ENCODE measurements at regions not wholly inside any gene's neighbourhood (a gene's known extent, or its start where the extent isn't known, plus 50 kb on each side); places are given as distances from the start of the nearest gene placed in this dataset.

DNA sequence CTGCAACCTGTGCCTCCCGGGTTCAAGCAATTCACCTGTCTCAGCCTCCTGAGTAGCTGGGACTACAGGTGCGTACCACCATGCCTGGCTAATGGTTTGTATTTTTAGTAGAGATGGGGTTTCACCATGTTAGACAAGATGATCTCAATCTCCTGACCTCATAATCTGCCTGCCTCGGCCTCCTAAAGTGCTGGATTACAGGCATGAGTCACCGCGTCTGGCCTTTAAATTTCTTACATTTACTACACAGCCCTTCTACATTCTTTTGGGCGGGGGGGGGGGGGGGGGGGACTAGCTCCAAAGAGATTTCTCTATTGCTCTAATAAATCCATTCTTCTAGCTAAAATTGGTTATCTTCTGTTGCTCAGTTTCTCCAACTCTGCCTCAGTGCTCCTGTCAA is 964.9 kb upstream of the ACVR2A start:
- DNase-seq (ENCODE audit: low read depth): no peak

DNA sequence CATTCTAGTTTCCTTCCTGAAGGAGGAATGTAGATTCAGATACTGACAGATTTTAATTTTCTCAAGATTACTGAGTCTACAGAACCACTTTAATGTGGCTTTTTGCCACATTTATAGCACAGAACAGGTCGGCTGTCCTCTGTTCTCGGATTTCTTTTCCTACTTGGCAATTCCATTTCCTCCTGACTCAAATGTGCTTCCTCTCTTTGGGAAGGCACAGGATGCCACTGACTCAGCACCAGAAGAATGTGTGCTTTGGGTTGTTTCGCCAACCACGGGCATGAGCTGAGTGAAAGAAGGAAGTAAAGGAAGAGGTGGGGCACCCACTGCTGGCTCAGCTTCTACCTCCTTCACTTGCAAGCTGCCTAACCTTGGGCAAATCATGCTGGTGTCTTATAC is 970.6 kb upstream of the ACVR2A start:
- DNase-seq (ENCODE audit: low read depth): no peak

DNA sequence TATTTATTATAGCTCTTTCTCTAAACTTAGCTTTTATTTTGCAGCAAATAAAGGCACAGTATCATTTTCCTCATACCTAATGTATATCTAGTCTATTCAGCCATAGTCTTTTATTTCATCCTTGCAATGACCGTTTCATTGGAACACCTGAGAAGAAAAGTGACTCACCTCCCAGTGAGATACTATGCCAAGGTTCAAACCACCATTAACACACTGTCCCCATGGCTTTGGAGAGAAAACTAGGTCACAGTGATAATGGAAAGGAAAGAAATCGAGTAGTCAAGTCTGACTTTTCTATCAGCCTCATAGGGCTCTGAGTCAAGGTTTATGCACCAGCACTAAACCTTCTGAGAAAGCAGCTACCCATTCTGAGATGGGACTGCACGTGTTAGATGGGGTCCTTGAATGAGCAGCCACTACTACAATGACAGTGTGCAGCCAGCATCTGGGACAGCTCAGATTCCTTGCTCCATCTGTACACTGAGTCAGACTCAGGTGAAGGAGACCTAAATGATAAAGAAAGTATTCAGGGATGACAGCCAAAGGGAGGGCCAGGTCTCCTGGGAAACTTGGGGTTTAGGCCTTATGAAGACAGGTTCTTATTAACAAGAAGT is 971.1 kb upstream of the ACVR2A start:
- DNase-seq (ENCODE audit: low read depth): no peak

DNA sequence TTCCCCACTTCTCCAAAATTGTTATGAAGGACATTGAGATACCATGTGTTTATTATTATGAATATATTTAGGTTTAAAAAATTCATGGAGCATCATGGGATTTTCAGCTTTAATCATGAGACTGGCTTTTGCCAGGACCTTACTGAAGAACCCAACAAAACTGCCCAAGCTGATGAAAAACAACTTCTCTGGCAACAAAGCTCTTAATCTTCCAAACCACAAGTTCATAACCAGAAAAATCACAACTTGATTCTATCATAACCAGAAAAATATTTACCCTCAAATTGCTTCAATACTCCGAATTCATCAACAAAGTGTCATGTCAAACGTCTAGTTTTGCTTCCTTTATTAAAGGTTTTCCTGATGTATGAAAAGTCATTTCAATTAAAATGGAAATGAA is 971.8 kb upstream of the ACVR2A start:
- DNase-seq (ENCODE audit: low read depth): no peak

DNA sequence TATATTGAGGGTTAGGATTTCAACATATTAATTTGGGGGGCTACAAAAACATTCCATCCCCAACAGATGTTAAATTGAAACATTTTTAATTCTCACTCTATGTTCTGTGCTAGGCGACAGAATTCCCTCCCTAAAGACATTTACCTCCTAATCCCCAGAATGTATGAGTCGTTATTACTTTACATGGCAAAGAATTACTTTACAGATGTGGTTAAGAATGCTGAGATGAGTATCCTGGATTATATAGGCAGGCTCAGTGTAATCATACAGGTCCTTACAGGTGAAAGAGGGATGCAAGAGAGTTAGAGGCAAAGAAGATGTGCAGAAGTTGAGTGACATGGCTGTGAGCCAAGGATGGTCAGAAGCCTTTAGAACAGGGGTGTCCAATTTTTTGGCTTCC is 974.1 kb upstream of the ACVR2A start:
- no peak for DNase-seq (ENCODE audit: low read depth)

DNA sequence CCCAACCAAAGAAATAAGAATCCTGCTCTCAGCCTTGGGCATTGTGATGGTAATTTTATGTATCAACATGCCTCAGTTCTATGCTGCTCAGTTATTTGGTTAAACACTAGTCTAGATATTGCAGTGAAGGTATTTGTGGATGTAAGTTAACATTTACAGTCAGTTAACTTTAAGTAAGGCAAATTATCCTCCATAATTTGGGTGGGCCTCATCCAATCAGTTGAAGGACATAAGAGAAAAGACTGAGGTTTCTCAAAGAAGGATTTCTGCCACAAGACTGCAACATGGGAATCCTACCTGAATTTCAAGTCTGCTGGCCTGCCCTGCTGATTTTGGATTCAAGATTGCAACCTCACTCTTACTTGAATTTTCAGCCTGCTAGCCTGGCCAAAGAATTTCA is 975.5 kb upstream of the ACVR2A start:
- DNase-seq (ENCODE audit: low read depth): no peak

DNA sequence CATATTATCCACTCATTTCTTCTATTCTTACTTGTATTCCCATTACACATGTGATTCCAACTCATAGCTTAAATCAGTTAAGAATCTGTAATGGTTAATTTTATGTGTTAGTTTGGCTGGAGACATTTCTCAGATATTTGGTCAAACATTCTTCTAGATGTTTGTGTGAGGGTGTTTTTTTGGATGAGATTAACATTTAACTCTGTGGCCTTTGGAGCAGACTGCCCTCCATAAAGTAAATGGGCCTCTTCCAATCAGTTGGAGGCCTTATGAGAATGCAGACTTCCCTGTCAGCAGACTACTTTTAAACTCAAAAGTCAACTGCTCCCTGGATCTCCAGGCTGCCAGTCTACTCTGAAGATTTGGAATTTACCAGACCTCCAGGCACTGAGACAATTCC is 976.8 kb upstream of the ACVR2A start:
- DNase-seq (ENCODE audit: low read depth): no peak

DNA sequence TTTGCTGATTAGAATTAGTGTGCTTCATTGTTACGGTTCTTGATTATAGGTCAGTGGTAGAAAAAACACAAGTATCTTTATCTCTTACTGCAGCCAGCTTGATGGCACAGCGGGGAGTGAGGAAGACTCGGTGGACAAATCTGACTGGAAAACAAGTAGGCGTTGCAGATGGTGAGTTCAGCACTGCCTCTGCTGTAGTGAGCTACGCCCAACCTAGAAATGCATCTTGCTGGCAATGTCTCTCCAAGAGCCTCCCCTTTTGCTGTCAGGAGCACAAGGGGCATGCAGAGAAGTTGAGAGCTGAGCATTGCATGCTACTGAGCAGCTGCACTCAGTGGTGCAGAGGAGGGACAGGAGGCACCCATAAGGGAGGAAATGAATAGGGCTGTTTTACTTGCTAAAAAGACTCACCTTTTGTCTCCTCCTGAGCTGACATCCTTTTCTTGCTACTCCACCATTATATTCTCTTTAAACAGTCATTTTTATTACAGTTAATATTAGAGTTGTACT is 977.3 kb upstream of the ACVR2A start:
- no peak for DNase-seq (ENCODE audit: low read depth)

DNA sequence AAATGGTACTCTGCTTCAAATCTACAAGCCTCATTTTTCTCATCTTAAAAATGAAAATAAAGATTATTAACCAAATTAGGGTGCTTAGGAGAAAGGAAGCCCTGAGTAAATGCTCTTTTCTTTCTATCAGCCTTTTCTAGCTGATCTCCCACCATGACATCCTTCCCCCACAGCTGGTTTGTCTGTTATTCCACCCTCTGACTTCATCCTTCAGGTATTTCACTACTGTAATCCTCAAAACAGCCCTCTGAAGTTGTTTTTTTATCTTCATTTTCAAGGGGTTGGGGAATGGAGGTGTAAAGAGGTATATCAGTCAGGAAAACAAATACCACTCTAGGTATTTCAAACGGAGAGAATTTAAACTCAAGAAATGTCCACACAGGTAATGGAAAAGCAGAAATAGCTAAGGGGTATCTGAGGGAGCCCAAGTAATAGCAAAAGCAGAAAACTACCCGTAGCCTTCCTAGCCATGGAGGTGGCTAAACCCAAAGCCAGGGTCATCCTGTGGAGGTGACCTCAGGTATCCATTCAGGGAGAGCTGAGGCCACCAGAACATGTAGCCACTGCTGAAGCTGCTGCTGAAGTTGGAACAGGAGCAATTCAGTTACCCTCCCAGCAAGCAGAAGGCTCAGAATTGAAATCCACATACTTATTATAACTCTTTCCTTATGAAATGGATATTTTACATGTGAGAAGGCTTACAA is 990.9 kb upstream of the ACVR2A start:
- DNase-seq (ENCODE audit: low read depth): no peak

DNA sequence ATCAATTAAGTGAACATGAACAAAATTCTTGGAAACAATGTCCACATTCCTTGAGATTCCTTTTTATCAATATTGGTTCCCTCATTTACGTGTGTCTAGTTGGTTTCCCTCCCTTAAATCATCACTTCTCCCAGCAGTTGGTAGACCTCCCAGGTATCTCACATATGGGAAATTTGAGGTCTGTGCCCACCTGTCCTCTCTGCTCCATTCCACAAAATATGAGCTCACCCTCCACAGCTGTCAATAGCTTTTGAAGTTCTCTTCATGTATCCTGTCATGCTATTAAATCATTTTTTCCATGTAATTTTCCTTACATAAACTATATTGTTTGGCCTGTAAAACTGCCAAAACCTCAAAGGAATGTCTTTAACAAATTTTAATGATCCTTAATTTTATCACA is 992.2 kb upstream of the ACVR2A start:
- DNase-seq (ENCODE audit: low read depth): no peak

DNA sequence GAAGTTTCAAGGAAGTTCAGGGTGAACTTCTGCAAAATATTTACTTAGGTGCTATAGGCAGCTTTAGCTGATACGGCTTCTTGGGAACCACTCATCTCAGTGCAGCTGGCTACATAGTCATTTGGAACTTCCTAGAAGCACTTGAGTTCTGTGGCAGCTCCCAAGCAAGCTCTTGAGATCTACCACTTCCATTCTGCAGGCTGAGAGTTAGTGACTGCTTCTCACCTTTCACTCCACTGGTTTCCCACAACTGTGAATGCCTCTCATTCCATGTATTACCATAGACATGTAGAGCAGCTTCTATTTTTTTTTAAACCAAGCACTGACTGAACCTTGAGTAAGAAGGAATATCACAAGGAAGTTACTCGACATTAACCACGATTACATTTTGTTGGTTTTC is 994.1 kb upstream of the ACVR2A start:
- no peak for DNase-seq (ENCODE audit: low read depth)

DNA sequence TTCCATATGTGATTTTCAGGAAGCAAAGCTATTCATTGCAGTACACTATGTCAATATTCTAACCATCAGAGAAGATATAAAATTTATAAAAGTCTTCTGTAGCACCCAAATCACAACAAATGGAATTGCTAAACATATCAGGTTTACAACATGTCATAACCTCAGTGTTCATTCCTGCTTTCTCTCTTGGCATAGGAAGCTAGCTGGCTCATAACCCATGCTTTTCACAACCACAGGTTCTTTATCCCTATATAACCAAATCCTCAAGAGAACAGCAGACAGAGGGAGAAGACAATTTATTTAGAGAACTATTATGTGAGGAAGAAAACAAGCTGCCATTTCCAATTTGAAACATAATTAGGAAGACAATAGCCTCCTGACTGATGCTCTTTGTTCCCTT is 997.0 kb upstream of the ACVR2A start:
- DNase-seq (ENCODE audit: low read depth): no peak

DNA sequence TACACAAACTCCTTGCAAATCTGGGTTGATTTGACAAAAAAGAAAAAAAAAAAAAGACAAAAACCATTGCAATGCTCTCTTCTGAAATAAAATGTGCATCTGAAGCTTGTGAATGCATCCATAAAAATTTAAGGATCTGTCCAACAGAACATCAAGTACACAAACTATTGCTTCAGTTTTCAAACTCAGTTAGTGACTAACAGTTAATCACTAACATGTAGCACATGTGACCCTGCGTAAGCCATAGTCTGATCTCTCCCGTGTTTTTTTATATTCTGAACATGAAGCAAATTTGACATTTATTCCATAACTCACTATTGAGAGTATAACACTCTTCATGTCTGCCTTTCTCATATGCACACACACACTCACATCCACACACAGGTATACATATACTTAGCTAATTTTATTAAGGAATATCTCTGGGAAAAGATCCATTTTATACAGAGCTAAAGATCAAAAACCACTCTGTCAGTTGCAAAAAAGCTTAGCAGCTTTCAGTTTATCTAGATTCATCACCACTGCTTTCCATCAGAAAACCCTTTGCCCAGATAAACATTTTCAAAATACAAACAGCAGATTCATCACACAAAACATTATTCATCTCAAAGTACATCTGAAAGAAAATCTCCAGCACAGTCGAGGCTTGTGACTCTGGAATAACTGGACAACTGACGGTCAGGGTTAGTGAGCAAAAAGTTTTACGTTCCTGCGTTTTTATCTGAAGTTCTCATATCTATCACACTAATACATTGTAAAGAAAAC is 1000.4 kb upstream of the ACVR2A start:
- no peak for DNase-seq (ENCODE audit: low read depth)

DNA sequence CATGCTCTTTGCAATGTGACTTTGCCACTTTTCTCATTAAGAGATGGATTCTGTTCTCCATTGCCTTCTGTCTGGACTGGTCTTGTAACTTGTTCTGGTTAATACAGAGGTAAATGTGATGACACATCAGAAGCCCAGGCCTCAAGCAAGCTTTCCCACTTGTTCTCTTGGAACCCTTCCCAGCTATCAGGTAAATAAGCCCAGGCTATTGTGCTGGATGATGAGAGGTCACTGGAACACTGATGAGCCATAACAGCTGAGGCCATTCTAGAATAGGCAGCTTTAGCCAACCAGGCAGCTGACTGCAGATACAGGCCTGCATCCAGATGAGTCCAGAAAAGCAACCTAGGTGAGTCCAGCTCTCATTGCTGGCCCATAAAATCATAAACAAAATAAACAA is 1007.0 kb upstream of the ACVR2A start:
- DNase-seq (ENCODE audit: low read depth): no peak

DNA sequence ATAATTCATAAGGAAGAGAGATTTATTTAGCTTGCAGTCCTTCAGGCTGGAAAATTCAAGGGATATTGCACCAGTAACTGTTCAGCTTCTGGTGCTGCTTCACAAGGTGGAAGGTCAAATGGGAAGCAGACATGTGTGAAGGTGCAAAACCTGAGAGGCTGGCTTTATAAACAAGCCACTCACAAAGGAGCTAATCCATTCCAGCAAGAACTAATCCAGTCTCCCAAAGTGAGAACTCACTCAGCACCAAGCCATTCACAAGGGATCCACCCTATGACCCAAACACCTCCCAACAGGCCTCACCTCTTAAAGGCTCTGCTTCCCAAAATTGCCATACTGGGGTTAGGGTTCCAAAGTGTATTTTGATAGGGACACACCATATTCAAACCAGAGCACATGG is 1018.4 kb upstream of the ACVR2A start:
- DNase-seq (ENCODE audit: low read depth): no peak

DNA sequence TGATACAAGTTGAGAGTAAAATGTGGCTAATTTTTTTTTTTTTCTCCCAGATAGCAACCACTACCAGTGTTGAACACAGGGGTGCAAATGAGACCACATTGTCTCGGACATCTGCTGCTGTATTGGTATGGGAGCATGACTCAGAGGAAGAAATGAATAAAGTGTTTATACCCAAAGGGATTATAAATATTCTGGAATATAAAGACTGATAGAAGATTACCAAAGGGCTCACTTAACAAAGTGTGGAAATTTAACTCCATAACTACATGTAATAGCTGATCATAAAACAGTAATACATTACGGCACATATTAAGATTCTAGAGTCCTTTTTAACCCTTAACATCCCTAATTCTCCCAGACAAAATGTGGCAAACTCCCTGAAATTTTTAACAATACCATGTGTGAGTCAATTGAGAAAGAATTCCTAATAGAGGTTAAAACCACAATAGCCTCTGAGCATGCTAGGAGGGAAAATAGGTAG is 1023.0 kb upstream of the ACVR2A start:
- no peak for DNase-seq (ENCODE audit: low read depth)

DNA sequence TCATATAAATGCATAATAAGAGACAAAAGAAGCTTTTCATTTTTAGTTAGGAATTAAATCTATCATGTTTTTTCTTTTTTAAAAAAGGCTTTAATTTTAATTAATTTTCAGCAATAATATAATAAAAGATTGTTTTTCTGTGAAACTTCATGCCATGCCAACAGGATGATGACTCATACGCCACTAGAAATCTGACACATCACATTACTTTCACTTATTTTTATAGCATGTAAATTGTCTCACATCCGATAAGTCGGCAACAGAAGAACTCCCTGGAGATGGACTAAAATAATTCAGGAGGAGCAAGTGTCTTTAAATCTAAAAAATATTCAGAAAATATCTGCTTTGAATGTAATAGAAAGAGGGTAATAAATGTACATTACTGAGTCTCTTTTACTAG is 1024.2 kb upstream of the ACVR2A start:
- no peak for DNase-seq (ENCODE audit: low read depth)

DNA sequence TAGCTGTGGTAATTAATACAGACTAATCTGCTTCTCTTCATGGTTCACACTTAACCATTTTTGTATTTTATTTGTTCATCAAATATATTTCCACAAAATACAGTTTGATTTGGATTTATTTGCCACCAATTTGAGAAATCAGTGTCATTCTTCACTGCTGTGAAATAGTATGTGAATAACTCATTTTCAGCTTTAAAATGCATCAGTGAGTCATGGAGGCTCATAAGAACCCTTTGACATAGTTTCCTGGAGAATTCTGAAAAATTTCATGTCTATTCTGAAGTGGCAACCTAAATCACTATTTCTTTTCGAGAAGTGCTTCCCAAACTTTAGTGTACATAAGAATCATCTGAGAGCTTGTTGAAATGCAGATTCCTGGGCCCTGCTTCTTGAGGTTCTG is 1026.7 kb upstream of the ACVR2A start:
- no peak for DNase-seq (ENCODE audit: low read depth)

DNA sequence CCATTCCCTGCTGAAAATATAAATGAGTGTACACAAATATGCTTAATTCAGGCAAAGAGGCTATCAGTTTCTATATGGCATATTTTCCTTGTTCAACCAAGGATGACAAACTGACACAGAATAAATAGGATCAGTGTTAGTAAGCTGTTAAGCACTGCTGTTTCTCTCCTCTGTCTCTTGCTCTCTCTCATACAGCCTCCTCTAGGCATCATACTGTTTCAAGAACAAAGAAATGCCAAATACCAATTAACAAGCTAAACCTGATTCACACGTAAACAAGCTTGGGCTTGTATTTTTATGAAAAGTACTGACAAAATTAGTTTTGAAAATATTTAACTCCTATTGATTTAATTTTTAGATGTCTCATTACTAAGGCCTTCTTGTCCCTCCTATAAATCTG is 1027.2 kb upstream of the ACVR2A start:
- DNase-seq (ENCODE audit: low read depth): no peak

DNA sequence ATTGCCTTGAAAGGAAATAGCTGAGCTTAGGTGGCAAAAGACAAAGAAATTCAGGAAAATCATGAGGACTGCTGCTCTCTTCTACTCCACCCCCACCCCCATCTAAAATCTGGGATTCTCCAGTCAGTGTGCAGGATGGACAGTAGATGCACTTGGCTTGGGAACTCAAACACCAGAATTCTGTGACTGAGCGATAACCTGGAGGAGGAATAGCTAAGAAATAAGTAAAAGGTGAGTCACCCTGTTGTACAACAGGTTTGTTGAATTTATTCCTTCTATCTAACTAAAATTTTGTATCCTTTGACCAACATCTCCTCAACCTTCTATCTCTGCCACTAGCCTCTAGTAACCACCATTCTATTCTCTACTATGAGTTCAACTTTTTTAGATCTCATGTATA is 1029.9 kb upstream of the ACVR2A start:
- DNase-seq (ENCODE audit: low read depth): no peak

DNA sequence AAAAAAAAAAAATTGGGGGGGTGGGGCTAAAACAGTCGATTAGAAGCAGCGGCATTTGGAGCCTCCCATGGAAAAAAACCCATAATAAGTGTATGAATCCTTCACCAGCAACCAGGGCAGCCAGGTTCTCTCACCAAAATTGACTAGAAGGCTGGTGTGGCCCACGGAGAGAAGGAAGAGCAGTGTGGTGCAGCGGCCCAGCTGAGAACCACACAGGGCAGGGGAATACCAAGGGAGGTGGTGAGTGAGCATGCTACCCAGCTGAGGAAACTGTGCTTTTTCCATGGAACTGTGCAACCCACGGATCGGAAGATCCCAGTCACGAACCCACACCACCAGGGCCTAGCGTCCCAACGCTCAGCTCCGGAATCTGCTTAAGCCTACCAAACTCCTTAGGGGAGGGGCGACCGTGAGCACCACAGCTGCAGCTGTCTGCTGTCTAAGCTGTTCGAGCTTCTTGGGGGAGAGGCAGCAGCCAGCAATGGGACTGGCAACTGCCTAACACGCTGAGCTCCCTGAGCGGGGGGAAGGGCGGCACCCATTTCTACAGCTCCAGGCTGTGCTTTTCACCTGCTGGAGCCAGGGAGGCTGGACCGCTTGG is 1037.2 kb upstream of the ACVR2A start:
- DNase-seq (ENCODE audit: low read depth): no peak

DNA sequence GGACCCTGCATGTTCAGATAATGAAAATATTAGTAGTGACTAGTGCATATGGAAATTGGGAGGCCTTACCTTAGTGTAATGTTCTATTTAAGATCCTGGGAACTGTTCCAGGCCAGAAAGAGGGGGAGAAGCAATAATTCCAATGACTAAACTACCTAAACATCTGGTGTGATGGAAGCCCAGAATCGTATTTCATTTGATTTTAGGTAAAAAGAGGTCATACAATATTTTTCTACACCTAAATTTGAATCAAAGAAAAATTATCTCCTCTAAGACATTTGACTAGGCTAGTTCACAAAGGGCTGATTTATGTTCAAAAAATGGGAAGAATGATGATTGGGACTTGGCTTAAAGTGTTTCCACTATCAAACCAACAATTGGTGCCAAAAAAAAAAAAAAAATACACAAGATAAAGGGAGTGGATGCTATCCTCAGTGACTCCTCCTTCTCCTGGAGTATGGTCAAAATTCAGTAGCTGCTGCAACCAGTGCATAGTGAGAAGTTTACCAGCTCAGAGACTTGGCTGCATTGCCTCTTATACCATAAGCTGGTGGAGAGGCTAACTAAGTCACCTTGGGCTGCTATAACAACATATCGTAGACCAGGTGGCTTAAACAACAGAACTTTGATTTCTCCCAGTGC is 1038.3 kb upstream of the ACVR2A start:
- no peak for DNase-seq (ENCODE audit: low read depth)
